GM12878 (cell line): ENCODE measurements at regions not wholly inside any gene's neighbourhood (a gene's known extent, or its start where the extent isn't known, plus 50 kb on each side); places are given as distances from the start of the nearest gene placed in this dataset.

Source experiments
- HDAC2 ChIP-seq: fragments of 200-600 bp; sonication (generic); IDR thresholded peaks from 2 replicates; pipeline ENCODE4 v1.6.1; 2017
- MAX ChIP-seq: IDR thresholded peaks from 2 replicates; pipeline ENCODE4 v1.6.1; 2012; ENCODE audit warnings: low read depth, low read length, improper control_type of control experiment

- TF ChIP-seq HDAC2 (no peak), MAX (no peak)
These were observed 143.1 kb downstream of the CDH26 start for GRCh38 chr20:60101201-60101890.
